Stromal cell of bone marrow (primary cell): ENCODE measurements at regions not wholly inside any gene's neighbourhood (a gene's known extent, or its start where the extent isn't known, plus 50 kb on each side); places are given as distances from the start of the nearest gene placed in this dataset.

Experiments used
- DNase-seq: peaks from one replicate; pipeline ENCODE4 v3.0.0-alpha.2; 2012; ENCODE audit warnings: low read depth

DNA sequence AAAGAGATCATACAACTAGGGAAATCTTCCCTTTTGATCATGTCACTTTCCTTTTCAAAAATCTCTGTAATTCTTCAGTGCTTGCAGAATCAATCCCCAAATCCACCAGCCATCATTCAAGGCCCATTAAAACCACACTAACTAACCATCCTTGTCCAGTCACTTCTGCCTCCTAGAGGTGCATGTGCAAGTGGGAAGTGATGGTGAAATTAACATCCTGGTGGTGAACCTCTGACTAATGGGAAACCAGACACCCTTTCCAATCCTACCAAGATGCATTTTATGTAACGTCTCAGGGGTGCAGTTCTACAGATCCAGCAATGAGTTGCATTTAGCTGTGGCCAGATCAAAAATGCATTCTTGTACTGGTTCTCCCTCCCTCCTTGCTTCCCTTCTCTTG is 341.8 kb downstream of the RAPGEF2 start:
- DNase-seq, result peak; percentile 32

GRCh38 chr4:159445692-159446091 is 342.8 kb downstream of the RAPGEF2 start:
- no peak for DNase-seq

DNA sequence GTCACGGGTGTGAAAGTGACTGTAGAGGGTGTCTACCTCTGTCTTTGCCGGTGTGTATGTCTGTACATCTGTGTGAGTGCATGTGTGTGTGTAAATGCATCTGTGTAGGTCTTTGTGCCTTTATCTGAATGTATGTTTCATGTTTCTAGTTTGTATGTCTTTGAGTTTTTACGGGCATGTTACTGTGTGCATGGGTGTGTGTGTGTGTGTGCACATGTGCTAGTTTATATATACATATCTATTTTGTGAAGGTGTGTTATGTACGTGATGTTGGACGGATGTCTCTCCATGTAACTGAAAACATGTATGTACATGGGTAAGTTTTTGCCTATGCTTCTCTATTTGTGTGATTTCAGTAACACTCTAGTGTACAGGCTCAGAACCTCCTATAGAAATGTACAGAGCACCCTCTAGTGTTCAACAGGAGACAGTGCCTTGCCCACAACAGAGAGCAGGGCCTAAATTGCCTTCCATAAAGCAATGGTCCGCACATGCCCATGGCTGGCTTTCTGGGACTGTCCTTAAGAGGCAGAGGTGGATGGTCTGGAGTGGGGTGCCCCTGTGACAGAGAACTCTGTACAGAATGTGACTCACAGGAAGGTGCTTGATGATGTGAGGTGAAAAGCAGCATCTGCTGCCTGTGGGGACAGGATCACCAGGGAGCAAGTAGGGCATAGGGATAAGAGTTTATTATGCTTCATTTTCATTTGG is 343.5 kb downstream of the RAPGEF2 start:
- DNase-seq, result peak; percentile 54

GRCh38 chr4:159447296-159447695 is 344.4 kb downstream of the RAPGEF2 start:
- DNase-seq, result peak; percentile 40

- DNase-seq, result no peak
Observed at GRCh38 chr4:159451006-159451405, 348.1 kb downstream of the RAPGEF2 start.

GRCh38 chr4:159455675-159456237 is 352.9 kb downstream of the RAPGEF2 start:
- peak; percentile 25 for DNase-seq

- no peak for DNase-seq
Observed at GRCh38 chr4:159460371-159460770, 357.5 kb downstream of the RAPGEF2 start.

DNA sequence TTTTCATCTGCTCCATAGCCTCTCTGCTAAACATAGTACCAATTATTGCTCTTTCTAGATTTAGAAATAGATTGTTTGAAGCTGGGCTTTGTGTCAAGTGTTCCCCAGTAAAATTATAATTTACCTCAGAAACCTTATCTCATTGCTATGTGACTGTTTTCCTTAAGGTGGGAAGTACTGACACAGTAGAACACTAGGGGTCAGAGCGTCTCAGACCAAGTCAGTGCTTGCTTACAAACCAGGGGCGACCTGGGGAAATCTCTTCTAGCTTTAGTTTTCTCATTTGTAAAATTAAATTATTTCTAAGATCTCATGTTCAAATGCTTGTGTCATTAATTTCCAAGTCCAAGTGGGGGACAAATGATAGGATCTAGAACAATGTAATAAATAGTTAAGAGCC is 360.4 kb downstream of the RAPGEF2 start:
- DNase-seq, result no peak

GRCh38 chr4:159464302-159464701 is 361.4 kb downstream of the RAPGEF2 start:
- DNase-seq, result no peak

- DNase-seq, result no peak
Observed at GRCh38 chr4:159476886-159477285, 374.0 kb downstream of the RAPGEF2 start.

GRCh38 chr4:159480826-159481225 is 377.9 kb downstream of the RAPGEF2 start:
- DNase-seq, result no peak

- no peak for DNase-seq
Observed at GRCh38 chr4:159481936-159482335, 379.1 kb downstream of the RAPGEF2 start.

GRCh38 chr4:159483110-159483781 is 380.4 kb downstream of the RAPGEF2 start:
- no peak for DNase-seq

- no peak for DNase-seq
Observed at GRCh38 chr4:159483782-159484741, 381.2 kb downstream of the RAPGEF2 start.

DNA sequence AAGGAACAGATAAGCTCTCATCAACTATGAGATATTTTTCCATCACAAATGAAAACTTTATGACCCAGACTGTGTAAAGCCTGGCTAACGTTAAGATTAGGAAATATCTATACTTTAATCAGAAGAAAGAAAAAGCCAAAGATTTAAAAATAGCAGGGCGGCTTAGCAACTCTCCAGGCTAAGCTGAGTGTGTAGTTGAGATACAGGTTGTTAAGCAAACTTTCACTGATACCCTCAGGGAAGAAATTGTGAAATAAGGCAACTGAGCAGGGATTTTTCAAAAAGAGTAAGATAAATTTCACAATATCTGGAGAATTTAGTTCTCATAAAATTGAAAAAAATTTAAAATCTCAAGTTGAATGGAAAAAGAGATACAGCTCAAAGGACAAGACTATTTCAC is 382.0 kb downstream of the RAPGEF2 start:
- no peak for DNase-seq

- peak; percentile 60 for DNase-seq
Observed at GRCh38 chr4:159487284-159487747, 384.4 kb downstream of the RAPGEF2 start.

- no peak for DNase-seq
Observed at GRCh38 chr4:159489646-159490045, 386.8 kb downstream of the RAPGEF2 start.

DNA sequence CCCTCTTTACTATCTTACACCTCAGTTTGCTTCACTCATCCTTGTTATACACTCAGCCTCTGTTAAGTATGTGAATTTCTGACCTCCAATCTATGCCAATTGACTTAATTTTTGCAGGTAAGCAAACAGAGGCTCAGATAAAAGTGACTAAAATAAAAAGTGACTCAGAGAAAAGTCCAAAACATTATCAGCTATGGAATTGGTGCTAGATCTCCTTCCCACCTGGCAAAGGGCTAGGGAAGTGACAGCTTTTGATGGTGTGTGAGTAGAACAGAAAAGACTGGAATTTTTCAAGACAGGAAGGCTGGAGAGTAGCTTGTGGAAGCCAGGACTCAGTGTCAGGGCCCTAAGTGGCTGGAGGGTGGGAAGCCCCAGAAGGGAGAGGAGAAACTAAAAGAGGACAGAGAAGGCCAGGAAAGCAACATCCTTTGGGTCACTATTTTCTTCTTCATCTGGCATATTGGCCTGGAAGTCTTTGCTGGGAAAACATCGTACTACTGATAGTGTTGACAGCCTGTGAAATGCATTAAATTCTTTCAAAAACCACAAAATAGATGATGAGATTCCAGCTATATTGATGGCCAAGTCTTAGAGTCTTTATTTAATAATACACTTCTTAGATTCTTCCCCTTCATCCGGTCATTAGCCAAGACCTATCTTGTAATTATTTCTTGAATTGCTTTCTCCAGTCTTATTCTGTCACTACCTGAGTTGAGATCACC is 392.8 kb downstream of the RAPGEF2 start:
- DNase-seq, result no peak

GRCh38 chr4:159496248-159496647 is 393.4 kb downstream of the RAPGEF2 start:
- no peak for DNase-seq

GRCh38 chr4:159497936-159498335 is 395.1 kb downstream of the RAPGEF2 start:
- no peak for DNase-seq

GRCh38 chr4:159498446-159499115 is 395.7 kb downstream of the RAPGEF2 start:
- DNase-seq, result no peak
